Activated naive CD4-positive, alpha-beta T cell (primary cell): ENCODE measurements at regions not wholly inside any gene's neighbourhood (a gene's known extent, or its start where the extent isn't known, plus 50 kb on each side); places are given as distances from the start of the nearest gene placed in this dataset.
A peak's percentile ranks its signal among the peaks of the same experiment; 100 is the strongest.

Experiments used
- DNase-seq, 4 experiments: peaks; one replicate each; lab custom pipeline; 2025; lab: John Stamatoyannopoulos, UW

GRCh38 chr7:127530148-127530547 lies 55.2 kb downstream of the GCC1 start:
- no peak for DNase-seq

GRCh38 chr7:127527561-127527960 lies 57.8 kb downstream of the GCC1 start:
- no peak for DNase-seq

GRCh38 chr7:127525866-127526480 lies 59.4 kb downstream of the GCC1 start:
- DNase-seq: no peak

- no peak for DNase-seq
These were observed 69.1 kb downstream of the GCC1 start for GRCh38 chr7:127516320-127516719.

GRCh38 chr7:127514499-127514898 lies 70.9 kb downstream of the GCC1 start:
- DNase-seq: no peak

GRCh38 chr7:127513311-127513710 lies 72.1 kb downstream of the GCC1 start:
- DNase-seq: no peak

GRCh38 chr7:127512663-127513062 lies 72.7 kb downstream of the GCC1 start:
- no peak for DNase-seq

- DNase-seq: peak in 1 of 4 experiments; percentile 2
These were observed 80.7 kb downstream of the GCC1 start for GRCh38 chr7:127504715-127505114.

GRCh38 chr7:127501817-127502216 lies 83.6 kb downstream of the GCC1 start:
- no peak for DNase-seq

- DNase-seq: no peak
These were observed 94.9 kb upstream of the ZNF800 start for GRCh38 chr7:127487381-127487780.

- no peak for DNase-seq
These were observed 94.1 kb upstream of the ZNF800 start for GRCh38 chr7:127486654-127487053.

GRCh38 chr7:127485482-127485881 lies 93.0 kb upstream of the ZNF800 start:
- no peak for DNase-seq

- no peak for DNase-seq
These were observed 92.4 kb upstream of the ZNF800 start for GRCh38 chr7:127484954-127485353.

- no peak for DNase-seq
These were observed 86.0 kb upstream of the ZNF800 start for GRCh38 chr7:127478461-127478860.

GRCh38 chr7:127478024-127478355 lies 85.5 kb upstream of the ZNF800 start:
- no peak for DNase-seq

GRCh38 chr7:127477295-127478023 lies 85.0 kb upstream of the ZNF800 start:
- DNase-seq: no peak

- no peak for DNase-seq
These were observed 84.1 kb upstream of the ZNF800 start for GRCh38 chr7:127476618-127477017.

GRCh38 chr7:127474457-127474856 lies 81.9 kb upstream of the ZNF800 start:
- no peak for DNase-seq

GRCh38 chr7:127473409-127473808 lies 80.9 kb upstream of the ZNF800 start:
- DNase-seq: no peak

- DNase-seq: no peak
These were observed 67.6 kb upstream of the ZNF800 start for GRCh38 chr7:127460077-127460476.

GRCh38 chr7:127451258-127451657 lies 58.8 kb upstream of the ZNF800 start:
- peak in 2 of 4 experiments; percentile 12 to 21 for DNase-seq

GRCh38 chr7:127448566-127448965 lies 56.1 kb upstream of the ZNF800 start:
- DNase-seq: no peak

GRCh38 chr7:127447326-127447945 lies 54.9 kb upstream of the ZNF800 start:
- peak in 1 of 4 experiments; percentile 4 for DNase-seq
